GM18909 (cell line): ENCODE measurements at regions not wholly inside any gene's neighbourhood (a gene's known extent, or its start where the extent isn't known, plus 50 kb on each side); places are given as distances from the start of the nearest gene placed in this dataset.
"Not testable (repeated sequence)": the region's sequence is repeated elsewhere in the genome, so short reads cannot be mapped to it uniquely, and the experiment has no call there.

Source experiments
- ATAC-seq: cut with Tn5 transposase; IDR thresholded peaks from one replicate; pipeline ENCODE4 v1.9.1; 2021; ENCODE audit warnings: mild to moderate bottlenecking; ENCODE audit not compliant: unreplicated experiment, poor library complexity

- not testable (repeated sequence) for ATAC-seq
Observed at GRCh38 chr20:30164389-30164788, 1093.1 kb upstream of the DEFB115 start.

- no peak for ATAC-seq
Observed at GRCh38 chr20:30167540-30167939, 1089.9 kb upstream of the DEFB115 start.

- no peak for ATAC-seq
Observed at GRCh38 chr20:30168025-30168799, 1089.3 kb upstream of the DEFB115 start.

GRCh38 chr20:30168800-30169138 is 1088.7 kb upstream of the DEFB115 start:
- no peak for ATAC-seq

GRCh38 chr20:30175681-30176080 is 1081.8 kb upstream of the DEFB115 start:
- no peak for ATAC-seq

- not testable (repeated sequence) for ATAC-seq
Observed at GRCh38 chr20:30183124-30183523, 1074.3 kb upstream of the DEFB115 start.

- not testable (repeated sequence) for ATAC-seq
Observed at GRCh38 chr20:30191785-30192184, 1065.7 kb upstream of the DEFB115 start.

- not testable (repeated sequence) for ATAC-seq
Observed at GRCh38 chr20:30234477-30234876, 1023.0 kb upstream of the DEFB115 start.

GRCh38 chr20:30275073-30275472 is 982.4 kb upstream of the DEFB115 start:
- not testable (repeated sequence) for ATAC-seq

- no peak for ATAC-seq
Observed at GRCh38 chr20:30281584-30282197, 975.8 kb upstream of the DEFB115 start.

- not testable (repeated sequence) for ATAC-seq
Observed at GRCh38 chr20:30283476-30284280, 973.8 kb upstream of the DEFB115 start.

- ATAC-seq = no peak
Observed at GRCh38 chr20:30284281-30284905, 973.1 kb upstream of the DEFB115 start.

- no peak for ATAC-seq
Observed at GRCh38 chr20:30285677-30286076, 971.8 kb upstream of the DEFB115 start.

GRCh38 chr20:30286157-30286556 is 971.3 kb upstream of the DEFB115 start:
- ATAC-seq = no peak

- not testable (repeated sequence) for ATAC-seq
Observed at GRCh38 chr20:30287459-30287858, 970.0 kb upstream of the DEFB115 start.

- no peak for ATAC-seq
Observed at GRCh38 chr20:30288346-30288745, 969.1 kb upstream of the DEFB115 start.

- ATAC-seq = not testable (repeated sequence)
Observed at GRCh38 chr20:30289049-30289448, 968.4 kb upstream of the DEFB115 start.

GRCh38 chr20:30289711-30290141 is 967.7 kb upstream of the DEFB115 start:
- not testable (repeated sequence) for ATAC-seq

- not testable (repeated sequence) for ATAC-seq
Observed at GRCh38 chr20:30290361-30291063, 967.0 kb upstream of the DEFB115 start.

GRCh38 chr20:30291064-30291379 is 966.4 kb upstream of the DEFB115 start:
- not testable (repeated sequence) for ATAC-seq
